OCI-LY3 (cell line): ENCODE measurements at regions not wholly inside any gene's neighbourhood (a gene's known extent, or its start where the extent isn't known, plus 50 kb on each side); places are given as distances from the start of the nearest gene placed in this dataset.

Experiments used
- EZH2phosphoT487 ChIP-seq: fragments of 200-600 bp; shearing (Covaris generic); IDR thresholded peaks from 2 replicates; pipeline ENCODE4 v1.6.1; 2018; ENCODE audit warnings: antibody characterized with exemption, mixed run types, low read depth
- TF ChIP-seq, protein P1 (sequence below): fragments of 200-600, 300-600 bp; sonication (generic); IDR thresholded peaks from 2 replicates; pipeline ENCODE4 v1.5.1; 2014; ENCODE audit warnings: antibody characterized with exemption, low read length, low read depth

DNA sequence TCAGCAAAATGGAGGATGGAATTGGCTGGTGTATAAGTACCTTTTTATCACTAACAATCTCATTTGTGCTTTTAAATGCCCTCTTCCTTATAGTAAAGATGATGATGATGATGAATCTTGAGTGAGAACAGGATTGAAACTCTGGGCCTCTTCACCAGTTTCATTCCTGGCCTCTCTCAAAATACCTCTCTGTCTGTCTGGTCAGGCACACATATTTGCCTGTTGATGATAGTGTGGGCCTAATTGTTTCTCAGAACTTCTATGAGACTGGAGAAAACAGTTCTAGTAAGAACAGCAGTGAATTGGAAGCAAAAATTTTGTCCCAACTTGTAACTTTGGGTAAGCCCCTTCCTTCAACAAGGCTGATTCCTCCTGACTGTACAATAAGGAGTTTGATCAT lies 94.4 kb upstream of the RGS4 start:
- TF ChIP-seq, protein P1, sequence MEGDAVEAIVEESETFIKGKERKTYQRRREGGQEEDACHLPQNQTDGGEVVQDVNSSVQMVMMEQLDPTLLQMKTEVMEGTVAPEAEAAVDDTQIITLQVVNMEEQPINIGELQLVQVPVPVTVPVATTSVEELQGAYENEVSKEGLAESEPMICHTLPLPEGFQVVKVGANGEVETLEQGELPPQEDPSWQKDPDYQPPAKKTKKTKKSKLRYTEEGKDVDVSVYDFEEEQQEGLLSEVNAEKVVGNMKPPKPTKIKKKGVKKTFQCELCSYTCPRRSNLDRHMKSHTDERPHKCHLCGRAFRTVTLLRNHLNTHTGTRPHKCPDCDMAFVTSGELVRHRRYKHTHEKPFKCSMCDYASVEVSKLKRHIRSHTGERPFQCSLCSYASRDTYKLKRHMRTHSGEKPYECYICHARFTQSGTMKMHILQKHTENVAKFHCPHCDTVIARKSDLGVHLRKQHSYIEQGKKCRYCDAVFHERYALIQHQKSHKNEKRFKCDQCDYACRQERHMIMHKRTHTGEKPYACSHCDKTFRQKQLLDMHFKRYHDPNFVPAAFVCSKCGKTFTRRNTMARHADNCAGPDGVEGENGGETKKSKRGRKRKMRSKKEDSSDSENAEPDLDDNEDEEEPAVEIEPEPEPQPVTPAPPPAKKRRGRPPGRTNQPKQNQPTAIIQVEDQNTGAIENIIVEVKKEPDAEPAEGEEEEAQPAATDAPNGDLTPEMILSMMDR = no peak
- TF ChIP-seq EZH2phosphoT487 = no peak
